Skeletal muscle satellite cell (primary cell): ENCODE measurements at regions not wholly inside any gene's neighbourhood (a gene's known extent, or its start where the extent isn't known, plus 50 kb on each side); places are given as distances from the start of the nearest gene placed in this dataset.

Source experiments
- H3K27me3 ChIP-seq: 2 replicates; pipeline ENCODE4 v1.7.0; 2013; ENCODE audit warnings: low read length; ENCODE audit not compliant: control insufficient read depth, insufficient read depth
- H3K36me3 ChIP-seq: 2 replicates; pipeline ENCODE4 v1.7.0; 2013; ENCODE audit warnings: mild to moderate bottlenecking, control low read depth, low read length; ENCODE audit not compliant: insufficient read depth
- H3K4me1 ChIP-seq: 2 replicates; pipeline ENCODE4 v1.7.0; 2013; ENCODE audit warnings: low read length; ENCODE audit not compliant: control insufficient read depth, insufficient read depth
- H3K4me2 ChIP-seq: 2 replicates; pipeline ENCODE4 v1.7.0; 2013; ENCODE audit warnings: mild to moderate bottlenecking, low read length
- H3K4me3 ChIP-seq: 2 replicates; pipeline ENCODE4 v1.7.0; 2013; ENCODE audit warnings: low read length
- H3K9ac ChIP-seq: 2 replicates; pipeline ENCODE4 v1.7.0; 2013; ENCODE audit warnings: mild to moderate bottlenecking, low read depth, low read length, moderate library complexity
- H3K9me3 ChIP-seq: replicated peaks from 2 replicates; pipeline ENCODE4 v1.7.0; 2013; ENCODE audit warnings: mild to moderate bottlenecking, control low read depth, low read length

- Histone ChIP-seq H3K36me3 (no peaks in the 10 kb centered on the region), H3K4me2 (no peak overlapping the region), H3K27me3 (no peaks in the 10 kb centered on the region), H3K4me1 (peaks cover 6% of the 10 kb centered on the region), H3K4me3 (no peak overlapping the region), H3K9me3 (no peaks in the 10 kb centered on the region), H3K9ac (no peak overlapping the region)
Observed at GRCh38 chr10:60564475-60564874, 174.8 kb upstream of the ANK3 start.

DNA sequence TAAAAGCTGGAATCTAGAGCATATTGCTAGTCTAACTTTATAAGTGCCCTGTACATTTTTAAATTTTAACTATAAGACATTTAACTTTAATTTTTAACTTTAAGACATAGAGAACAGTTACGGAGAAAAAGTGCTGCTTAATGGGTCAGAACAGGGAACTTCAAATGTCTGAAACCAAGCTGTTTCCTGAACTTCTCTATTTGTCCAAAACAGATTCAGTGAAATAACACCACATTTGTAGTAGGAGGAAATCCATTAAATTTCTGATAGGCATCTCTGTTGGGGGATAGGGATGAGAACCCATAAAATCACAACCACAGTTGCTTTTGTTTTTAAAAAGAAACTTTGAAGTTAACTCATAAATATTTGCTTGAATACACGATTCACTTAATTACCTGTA, 170.8 kb upstream of the ANK3 start:
- Histone ChIP-seq H3K9me3 (no peaks in the 10 kb centered on the region), H3K4me3 (no peak overlapping the region), H3K36me3 (no peaks in the 10 kb centered on the region), H3K4me2 (no peak overlapping the region), H3K9ac (no peak overlapping the region), H3K4me1 (peaks cover 6% of the 10 kb centered on the region), H3K27me3 (no peaks in the 10 kb centered on the region)

DNA sequence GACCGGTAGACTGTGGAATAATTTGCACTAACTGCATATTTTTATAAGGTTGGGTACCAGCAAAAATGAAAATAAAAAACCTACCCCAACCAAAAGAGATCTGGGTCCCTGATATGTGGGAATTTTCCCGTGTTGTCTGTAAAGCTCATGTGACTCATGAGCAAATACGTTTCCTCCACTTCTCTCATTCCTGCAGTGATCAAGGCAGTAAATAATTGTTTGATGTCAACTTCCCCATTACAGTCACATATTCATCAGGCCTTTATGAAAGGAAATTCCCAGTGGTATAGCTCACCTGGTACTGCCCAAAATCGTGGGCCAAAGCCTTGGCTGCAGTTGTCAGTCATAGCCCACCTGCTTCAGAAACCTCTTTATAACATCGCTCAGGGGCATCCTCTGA, 166.0 kb upstream of the ANK3 start:
- Histone ChIP-seq H3K4me2 (no peak overlapping the region), H3K9me3 (no peaks in the 10 kb centered on the region), H3K27me3 (no peaks in the 10 kb centered on the region), H3K4me1 (no peaks in the 10 kb centered on the region), H3K9ac (no peak overlapping the region), H3K4me3 (no peak overlapping the region), H3K36me3 (no peaks in the 10 kb centered on the region)

DNA sequence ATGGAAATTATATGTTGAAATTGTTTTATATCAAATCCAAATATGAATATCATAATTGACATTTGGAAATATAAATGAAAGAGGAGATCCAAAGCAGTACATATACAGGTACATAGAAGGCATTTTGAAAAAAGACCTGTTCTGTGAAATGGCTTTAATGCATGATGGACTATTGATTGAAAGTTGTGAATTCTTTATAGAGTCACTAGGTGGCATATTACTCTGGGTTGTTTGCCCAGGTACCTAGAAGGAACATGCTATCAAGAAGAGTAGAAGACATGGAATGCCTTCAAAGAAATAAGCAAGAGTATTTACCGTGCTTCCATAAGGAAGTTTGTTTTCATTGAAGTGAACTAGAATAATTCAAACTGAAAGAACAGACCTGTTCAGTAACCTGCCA, 160.0 kb upstream of the ANK3 start:
- Histone ChIP-seq H3K9me3 (no peaks in the 10 kb centered on the region), H3K27me3 (no peaks in the 10 kb centered on the region), H3K4me3 (no peak overlapping the region), H3K4me2 (no peak overlapping the region), H3K36me3 (no peaks in the 10 kb centered on the region), H3K4me1 (no peaks in the 10 kb centered on the region), H3K9ac (no peak overlapping the region)

GRCh38 chr10:60542657-60543056, 153.0 kb upstream of the ANK3 start:
- Histone ChIP-seq H3K9ac (no peak overlapping the region), H3K4me1 (peaks cover 2% of the 10 kb centered on the region), H3K9me3 (no peaks in the 10 kb centered on the region), H3K4me2 (no peak overlapping the region), H3K27me3 (no peaks in the 10 kb centered on the region), H3K4me3 (no peak overlapping the region), H3K36me3 (no peaks in the 10 kb centered on the region)

DNA sequence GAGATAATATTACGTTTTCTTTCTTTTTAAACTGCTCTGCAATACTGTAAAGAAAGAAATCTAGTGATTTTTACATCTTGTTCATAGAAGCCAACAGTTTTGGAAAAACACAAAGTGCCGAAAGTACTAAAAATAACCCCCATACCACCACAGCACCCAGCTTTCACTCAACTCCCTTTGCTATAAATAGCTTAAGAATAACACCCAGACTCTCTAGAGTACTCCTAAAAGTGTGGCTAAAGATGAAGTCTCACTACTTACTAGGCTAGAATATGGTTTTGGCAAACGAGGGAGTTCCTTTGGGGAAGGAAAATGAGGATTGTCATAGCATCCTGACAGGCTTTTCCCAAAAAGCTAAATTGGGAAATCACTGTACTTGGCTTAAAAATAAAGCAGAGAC, 151.8 kb upstream of the ANK3 start:
- Histone ChIP-seq H3K4me2 (no peak overlapping the region), H3K9ac (no peak overlapping the region), H3K36me3 (no peaks in the 10 kb centered on the region), H3K4me3 (no peak overlapping the region), H3K9me3 (no peaks in the 10 kb centered on the region), H3K27me3 (no peaks in the 10 kb centered on the region), H3K4me1 (peaks cover 13% of the 10 kb centered on the region)

DNA sequence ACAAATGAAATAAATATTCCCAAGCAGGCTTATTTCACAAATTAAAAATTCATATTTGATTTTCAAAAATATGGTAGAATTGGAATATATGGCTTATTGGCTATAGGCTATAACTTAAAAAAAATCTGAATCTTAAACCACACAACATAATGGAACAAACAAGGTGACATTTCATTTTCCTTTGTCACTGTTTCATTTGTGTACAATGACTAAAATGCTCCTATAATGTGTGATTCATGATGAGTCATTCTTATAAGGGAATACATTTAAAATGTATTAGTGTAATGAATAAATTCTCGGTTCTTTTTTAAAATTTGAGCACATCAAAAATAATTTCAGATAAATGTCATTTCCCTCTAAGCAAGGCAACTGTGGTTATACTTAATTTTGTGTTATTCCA, 148.0 kb upstream of the ANK3 start:
- Histone ChIP-seq H3K4me3 (no peak overlapping the region), H3K4me2 (no peak overlapping the region), H3K36me3 (no peaks in the 10 kb centered on the region), H3K27me3 (no peaks in the 10 kb centered on the region), H3K9ac (no peak overlapping the region), H3K4me1 (peaks cover 17% of the 10 kb centered on the region), H3K9me3 (no peaks in the 10 kb centered on the region)

GRCh38 chr10:60536529-60537114, 146.9 kb upstream of the ANK3 start:
- Histone ChIP-seq H3K4me3 (no peak overlapping the region), H3K27me3 (no peaks in the 10 kb centered on the region), H3K4me2 (no peak overlapping the region), H3K4me1 (peaks cover 17% of the 10 kb centered on the region), H3K36me3 (no peaks in the 10 kb centered on the region), H3K9me3 (no peaks in the 10 kb centered on the region), H3K9ac (no peak overlapping the region)

DNA sequence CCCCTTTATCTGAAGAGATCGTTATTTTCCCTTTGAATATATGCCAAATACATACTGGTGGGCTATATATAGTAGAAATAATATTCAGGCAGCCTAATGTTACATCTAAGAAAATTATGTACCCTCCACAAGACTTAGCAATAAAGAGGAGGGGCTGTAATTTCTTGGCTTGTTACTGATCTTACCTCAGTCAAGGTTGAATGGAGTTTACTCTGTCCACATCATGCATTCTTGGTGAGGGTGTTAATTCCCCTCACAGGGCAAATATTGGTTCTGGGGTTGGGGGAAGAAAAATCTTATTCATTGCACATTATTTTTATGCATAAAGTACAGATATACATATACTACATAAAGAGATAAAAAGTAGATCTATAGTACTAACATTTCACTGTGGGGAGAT, 145.8 kb upstream of the ANK3 start:
- H3K9ac ChIP-seq = no peak overlapping the region
- no peaks in the 10 kb centered on the region for H3K9me3 ChIP-seq
- H3K4me2 ChIP-seq = no peak overlapping the region
- no peak overlapping the region for H3K4me3 ChIP-seq
- no peaks in the 10 kb centered on the region for H3K36me3 ChIP-seq
- peaks cover 17% of the 10 kb centered on the region for H3K4me1 ChIP-seq
- H3K27me3 ChIP-seq = no peaks in the 10 kb centered on the region

GRCh38 chr10:60534761-60535389, 145.2 kb upstream of the ANK3 start:
- Histone ChIP-seq H3K4me3 (no peak overlapping the region), H3K4me1 (peaks cover 17% of the 10 kb centered on the region), H3K27me3 (no peaks in the 10 kb centered on the region), H3K9ac (no peak overlapping the region), H3K9me3 (no peaks in the 10 kb centered on the region), H3K4me2 (no peak overlapping the region), H3K36me3 (no peaks in the 10 kb centered on the region)

GRCh38 chr10:60532696-60533468, 143.2 kb upstream of the ANK3 start:
- no peak overlapping the region for H3K4me2 ChIP-seq
- H3K36me3 ChIP-seq = no peaks in the 10 kb centered on the region
- no peaks in the 10 kb centered on the region for H3K9me3 ChIP-seq
- H3K4me3 ChIP-seq = no peak overlapping the region
- H3K4me1 ChIP-seq = peaks cover 17% of the 10 kb centered on the region
- H3K27me3 ChIP-seq = no peaks in the 10 kb centered on the region
- no peak overlapping the region for H3K9ac ChIP-seq

- Histone ChIP-seq H3K9ac (no peak overlapping the region), H3K4me1 (peaks cover under 1% of the 10 kb centered on the region), H3K27me3 (no peaks in the 10 kb centered on the region), H3K4me2 (no peak overlapping the region), H3K4me3 (no peak overlapping the region), H3K36me3 (no peaks in the 10 kb centered on the region), H3K9me3 (no peaks in the 10 kb centered on the region)
Observed at GRCh38 chr10:60531006-60531405, 141.3 kb upstream of the ANK3 start.
